GM18507 (cell line): ENCODE measurements at regions not wholly inside any gene's neighbourhood (a gene's known extent, or its start where the extent isn't known, plus 50 kb on each side); places are given as distances from the start of the nearest gene placed in this dataset.

Experiments used
- DNase-seq: peaks from one replicate; pipeline ENCODE4 v3.0.0; 2011; ENCODE audit warnings: low read depth; ENCODE audit not compliant: insufficient read length; ENCODE audit errors: extremely low spot score
- FAIRE-seq: peaks from 2 replicates; lab custom pipeline; 2011; peaks lifted over from hg19 to GRCh38; lab: Jason Lieb, UNC

GRCh38 chr2:41827354-41827971, 220.4 kb upstream of the PKDCC start:
- no peak for FAIRE-seq
- no peak for DNase-seq

GRCh38 chr2:41828052-41828643, 219.7 kb upstream of the PKDCC start:
- FAIRE-seq (no peak), DNase-seq (no peak)

- no peak for DNase-seq
- no peak for FAIRE-seq
Measured at GRCh38 chr2:41829052-41829451, 218.8 kb upstream of the PKDCC start.

- DNase-seq (no peak), FAIRE-seq (no peak)
Measured at GRCh38 chr2:41830600-41830999, 217.2 kb upstream of the PKDCC start.

- no peak for DNase-seq
- FAIRE-seq: no peak
Measured at GRCh38 chr2:41832218-41832617, 215.6 kb upstream of the PKDCC start.

GRCh38 chr2:41835401-41835800, 212.4 kb upstream of the PKDCC start:
- no peak for DNase-seq

GRCh38 chr2:41836948-41837347, 210.9 kb upstream of the PKDCC start:
- DNase-seq (no peak), FAIRE-seq (peak; percentile 21)

More at GRCh38 chr2:41835401-41835800, 212.4 kb upstream of the PKDCC start:
- FAIRE-seq: no peak

GRCh38 chr2:41837610-41838009, 210.2 kb upstream of the PKDCC start:
- no peak for FAIRE-seq
- no peak for DNase-seq

GRCh38 chr2:41840702-41841551, 206.9 kb upstream of the PKDCC start:
- peak; percentile 85 for DNase-seq
- peak; percentile 99 for FAIRE-seq

GRCh38 chr2:41846962-41847361, 200.9 kb upstream of the PKDCC start:
- FAIRE-seq (no peak), DNase-seq (no peak)

- DNase-seq (no peak), FAIRE-seq (no peak)
Measured at GRCh38 chr2:41847744-41848441, 199.9 kb upstream of the PKDCC start.

GRCh38 chr2:41851554-41851953, 196.3 kb upstream of the PKDCC start:
- no peak for DNase-seq
- FAIRE-seq: no peak

GRCh38 chr2:41853427-41854191, 194.2 kb upstream of the PKDCC start:
- FAIRE-seq (peak; percentile 38), DNase-seq (no peak)

- DNase-seq (no peak), FAIRE-seq (no peak)
Measured at GRCh38 chr2:41854227-41854626, 193.6 kb upstream of the PKDCC start.

- FAIRE-seq (no peak), DNase-seq (no peak)
Measured at GRCh38 chr2:41856946-41857345, 190.9 kb upstream of the PKDCC start.

GRCh38 chr2:41859615-41860514, 188.0 kb upstream of the PKDCC start:
- no peak for FAIRE-seq
- no peak for DNase-seq

- DNase-seq (no peak), FAIRE-seq (no peak)
Measured at GRCh38 chr2:41863062-41863461, 184.8 kb upstream of the PKDCC start.

GRCh38 chr2:41865263-41865662, 182.6 kb upstream of the PKDCC start:
- no peak for FAIRE-seq

More at GRCh38 chr2:41865263-41865662, 182.6 kb upstream of the PKDCC start:
- no peak for DNase-seq
